ENCODE measurements at regions not wholly inside any gene's neighbourhood (a gene's known extent, or its start where the extent isn't known, plus 50 kb on each side); places are given as distances from the start of the nearest gene placed in this dataset.

DNA sequence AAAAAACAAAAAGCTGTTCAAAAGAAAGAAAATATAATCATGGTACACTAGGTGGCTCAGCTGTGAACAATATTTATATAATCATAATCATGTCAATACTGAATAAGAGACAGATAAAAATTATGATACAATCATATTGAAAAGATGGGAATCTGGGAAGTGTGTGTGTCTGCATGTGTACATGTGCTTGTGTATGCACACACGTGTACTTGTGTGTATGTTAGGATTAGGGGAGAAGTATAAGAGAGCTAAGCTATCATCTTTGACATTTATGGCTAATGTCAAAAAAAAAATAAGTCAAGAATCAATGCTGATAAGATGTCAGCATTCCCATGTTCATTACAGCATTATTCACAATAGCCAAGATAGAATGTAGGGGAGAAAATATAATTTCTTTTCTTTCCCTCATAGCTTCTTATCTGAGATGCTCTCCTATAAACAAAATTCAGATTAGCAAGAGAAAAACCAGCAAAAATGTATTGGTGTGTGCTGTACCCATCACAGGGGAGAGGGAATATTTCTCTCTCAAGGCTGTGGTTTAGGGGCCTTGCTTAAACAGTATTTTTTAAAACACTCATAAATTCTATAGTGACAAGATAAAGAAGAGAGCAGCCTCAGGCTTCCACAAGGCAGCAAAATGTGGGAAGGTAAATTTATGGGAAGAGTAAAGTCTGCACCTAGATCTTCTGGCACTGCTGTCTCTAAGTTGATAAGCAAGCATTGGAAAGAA lies 63.4 kb upstream of the ITGA11 start:
- TF ChIP-seq CHD2 (IDR thresholded peaks at IDR 0.05; ENCODE audit: low read length): no peak
- no peak for TF ChIP-seq CTCF (IDR thresholded peaks at IDR 0.05; ENCODE audit: control extremely low read depth in 1 of 3, insufficient read depth in 1 of 3, low read depth in 1 of 3, low read length in 3 of 3)
